SH-SY5Y (cell line): ENCODE measurements at regions not wholly inside any gene's neighbourhood (a gene's known extent, or its start where the extent isn't known, plus 50 kb on each side); places are given as distances from the start of the nearest gene placed in this dataset.

ENCODE experiments used
- GATA2 ChIP-seq: IDR thresholded peaks from 2 replicates; pipeline ENCODE4 v1.6.1; 2011; ENCODE audit warnings: mild to moderate bottlenecking, low read depth, low read length
- GATA3 ChIP-seq: IDR thresholded peaks from 2 replicates; pipeline ENCODE4 v1.6.1; 2011; ENCODE audit warnings: low read depth, mild to moderate bottlenecking, low read length, moderate library complexity

GRCh38 chr7:121803039-121803438 is 69.9 kb upstream of the PTPRZ1 start:
- TF ChIP-seq GATA2 (no peak), GATA3 (no peak)
